ENCODE measurements at regions not wholly inside any gene's neighbourhood (a gene's known extent, or its start where the extent isn't known, plus 50 kb on each side); places are given as distances from the start of the nearest gene placed in this dataset.

DNA sequence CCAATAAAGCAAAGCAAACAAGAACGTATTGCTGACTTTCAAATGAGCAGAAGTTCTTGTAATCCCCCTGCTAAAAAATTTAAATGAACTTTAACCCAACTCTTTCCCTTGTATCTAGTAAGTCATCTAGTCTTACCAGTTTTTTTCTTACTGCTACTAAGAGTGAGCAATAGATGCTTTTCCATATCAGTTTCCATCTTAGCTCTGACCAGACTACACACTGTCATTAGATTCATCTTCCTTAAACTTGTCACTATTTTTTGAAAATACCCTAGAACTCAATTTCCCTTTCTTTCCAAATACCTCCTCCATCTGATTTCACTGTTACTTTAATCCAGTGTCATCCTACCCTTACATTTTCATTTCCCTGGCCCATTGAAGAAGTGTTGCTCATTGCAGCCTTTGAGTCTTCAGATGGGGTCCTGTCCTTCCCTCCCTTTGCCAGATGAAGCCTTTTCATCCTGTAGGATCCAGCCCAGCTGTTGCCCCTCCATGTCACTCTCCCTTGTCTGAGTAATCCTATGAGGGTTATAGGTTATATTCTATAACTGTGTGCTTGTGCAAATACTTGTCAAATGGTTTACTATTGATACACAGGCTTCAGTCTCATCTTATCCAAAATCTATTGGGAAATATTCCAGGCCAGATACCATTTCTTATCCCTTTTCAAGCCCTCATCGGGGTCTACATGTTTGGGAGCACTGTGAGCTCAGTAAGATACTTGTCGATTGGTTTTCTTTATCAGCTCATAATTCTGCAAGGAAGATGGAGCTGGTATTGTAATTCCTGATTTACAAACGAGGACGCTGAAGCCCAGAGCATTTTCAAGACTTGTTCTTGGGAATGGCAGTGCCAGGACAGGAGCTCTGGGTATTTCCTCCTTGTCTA, 51.5 kb upstream of the ITGB1 start:
- TF ChIP-seq GATA3 (IDR thresholded peaks at IDR 0.05; ENCODE audit: low read depth, low read length) (no peak), GATA2 (IDR thresholded peaks at IDR 0.05; ENCODE audit: low read depth, low read length) (no peak)

Data from SH-SY5Y (cell line).